ENCODE measurements at regions not wholly inside any gene's neighbourhood (a gene's known extent, or its start where the extent isn't known, plus 50 kb on each side); places are given as distances from the start of the nearest gene placed in this dataset.

DNA sequence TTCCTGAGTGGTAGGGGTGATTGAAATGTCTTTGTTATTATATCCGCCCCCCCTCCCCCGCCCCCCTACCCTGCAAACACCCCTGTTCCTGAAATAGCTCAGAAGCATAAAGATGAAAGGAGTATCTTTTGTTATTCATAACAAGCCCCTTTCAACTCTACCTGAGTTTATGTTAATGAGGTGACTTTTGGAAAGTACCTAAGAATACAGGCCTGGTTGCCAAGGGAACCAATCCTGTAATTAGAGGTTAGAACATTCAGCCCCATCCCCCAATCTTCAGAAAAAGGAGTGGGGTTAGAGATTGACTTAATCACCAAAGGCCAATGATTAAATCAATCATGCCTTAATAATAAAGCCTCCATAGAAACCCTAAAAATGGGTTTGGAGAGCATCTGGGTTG, 979.2 kb upstream of the GJE1 start:
- DNase-seq (ENCODE audit: low spot score), result no peak

DNA sequence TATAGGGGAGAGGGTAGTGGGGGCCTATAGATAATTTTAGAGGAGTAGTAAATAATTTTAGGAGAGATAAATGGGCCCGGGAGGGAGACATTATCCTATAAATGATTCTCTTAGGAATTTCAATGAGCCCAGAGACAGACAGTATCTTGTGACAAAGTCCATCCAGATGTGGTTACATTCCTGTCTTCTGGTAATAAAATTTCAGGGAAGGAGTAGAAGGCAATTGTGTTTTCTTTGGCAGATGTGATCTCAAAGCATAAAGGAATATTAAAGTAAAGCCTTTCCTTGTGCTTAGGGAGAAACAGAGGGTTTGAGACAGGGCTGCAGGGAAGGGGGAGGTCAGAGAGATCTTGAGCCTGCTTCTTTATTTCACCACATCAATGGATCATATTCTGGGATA, 979.8 kb upstream of the GJE1 start:
- DNase-seq (ENCODE audit: low spot score), result no peak

DNA sequence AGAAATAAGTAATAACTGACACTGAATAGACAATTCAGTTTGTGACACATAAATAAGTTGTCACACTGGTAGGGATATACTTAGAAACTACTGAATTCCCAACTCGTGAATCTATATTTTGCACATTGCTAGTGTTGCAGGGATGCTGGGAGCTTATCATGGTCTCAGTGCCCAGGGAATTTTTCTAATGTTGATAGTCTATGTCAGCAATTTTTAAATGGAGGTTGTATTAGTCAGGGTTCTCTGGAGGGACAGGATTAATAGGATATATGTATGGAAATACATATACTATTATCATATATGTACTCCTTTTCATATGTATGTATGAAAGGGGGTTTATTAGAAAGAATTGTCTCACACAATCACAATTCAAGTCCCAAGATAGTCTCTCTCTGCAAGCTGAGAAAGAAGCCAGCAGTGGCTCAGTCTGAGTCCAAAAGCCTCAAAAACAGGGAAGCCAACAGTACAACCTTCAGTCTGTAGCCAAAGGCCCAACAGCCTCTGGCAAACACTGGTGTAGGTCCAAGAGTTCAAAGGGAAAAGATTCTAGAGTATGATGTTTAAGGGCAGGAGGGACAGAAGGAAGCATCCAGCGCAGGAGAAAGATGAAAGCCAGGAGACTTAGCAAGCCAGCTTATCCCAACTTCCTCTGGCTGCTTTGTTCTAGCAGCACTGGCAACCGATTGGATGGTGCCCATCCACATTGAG, 980.9 kb upstream of the GJE1 start:
- no peak for DNase-seq (ENCODE audit: low spot score)

DNA sequence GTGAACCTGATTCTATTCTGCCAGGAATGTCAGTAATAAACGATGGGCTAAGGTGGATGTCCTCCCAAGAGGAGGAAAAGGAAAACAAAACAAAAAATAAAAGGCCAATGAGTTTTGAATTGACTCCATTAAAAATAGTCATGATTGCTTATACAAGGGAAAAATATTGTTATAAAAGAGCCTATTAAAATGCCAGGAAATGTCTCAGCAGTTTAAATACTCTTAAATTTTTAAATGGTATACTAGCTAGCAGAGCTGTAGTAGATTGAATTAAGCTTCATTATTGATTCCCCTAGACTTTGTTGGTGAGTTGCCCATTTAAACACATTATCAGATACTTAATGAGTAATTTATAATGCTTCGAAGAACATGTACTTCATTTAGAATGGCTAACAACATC, 990.9 kb upstream of the GJE1 start:
- DNase-seq (ENCODE audit: low spot score), result no peak

DNA sequence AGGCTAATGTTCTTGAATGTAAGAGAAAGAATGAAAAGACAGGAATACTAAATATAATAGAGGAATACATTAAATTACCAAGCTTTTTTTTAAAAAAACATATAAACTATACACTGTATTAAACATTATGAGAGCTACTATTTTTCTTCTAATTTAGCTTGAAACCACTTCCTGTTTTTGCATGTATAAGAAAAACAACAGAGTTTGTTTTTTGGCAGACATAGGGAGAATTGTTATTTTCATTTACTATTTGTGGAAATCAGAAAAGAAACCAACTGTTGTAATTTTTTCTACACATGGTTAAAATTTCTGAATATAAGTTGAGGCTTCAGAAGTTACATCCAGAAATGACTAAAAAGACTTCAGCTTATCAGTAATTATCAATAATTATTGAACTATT, 991.8 kb upstream of the GJE1 start:
- DNase-seq (ENCODE audit: low spot score), result no peak

DNA sequence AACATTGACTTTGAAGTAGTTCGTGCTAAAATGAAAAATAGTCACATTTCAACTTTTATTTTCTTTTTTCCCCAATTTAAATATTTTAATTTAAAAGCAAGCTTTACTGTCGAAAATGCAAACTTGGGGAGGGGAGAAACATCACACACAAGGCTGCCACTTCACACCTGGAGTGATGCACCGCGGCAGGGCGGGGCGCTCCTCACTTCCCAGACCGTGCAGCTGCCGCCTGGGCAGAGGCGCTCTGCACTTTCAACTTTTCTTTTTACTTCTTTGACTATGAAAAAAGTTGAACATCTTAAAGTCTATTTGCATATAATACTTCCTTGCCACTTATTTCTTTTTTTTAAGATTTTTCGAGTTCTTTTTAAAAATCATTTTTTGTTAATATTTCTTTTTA, 993.3 kb upstream of the GJE1 start:
- DNase-seq (ENCODE audit: low spot score), result no peak

DNA sequence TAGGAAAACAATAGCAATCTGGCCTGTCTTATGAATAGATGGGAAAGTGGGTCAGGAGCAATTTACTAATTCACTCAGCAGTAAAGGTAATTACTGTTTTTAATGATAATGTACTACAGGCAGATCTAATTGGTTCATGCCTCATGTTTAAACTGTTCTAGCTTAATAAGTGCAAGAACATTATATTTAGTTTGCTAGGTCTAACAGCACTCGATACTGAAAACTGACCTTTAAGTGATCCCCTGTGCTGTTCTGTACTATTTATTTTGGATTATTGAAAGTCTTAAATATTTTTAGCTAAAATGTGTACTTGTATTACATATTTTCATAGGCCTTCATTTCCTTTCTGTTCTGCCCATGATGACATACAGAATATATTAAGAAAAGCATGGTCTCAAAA, 998.0 kb upstream of the GJE1 start:
- no peak for DNase-seq (ENCODE audit: low spot score)

DNA sequence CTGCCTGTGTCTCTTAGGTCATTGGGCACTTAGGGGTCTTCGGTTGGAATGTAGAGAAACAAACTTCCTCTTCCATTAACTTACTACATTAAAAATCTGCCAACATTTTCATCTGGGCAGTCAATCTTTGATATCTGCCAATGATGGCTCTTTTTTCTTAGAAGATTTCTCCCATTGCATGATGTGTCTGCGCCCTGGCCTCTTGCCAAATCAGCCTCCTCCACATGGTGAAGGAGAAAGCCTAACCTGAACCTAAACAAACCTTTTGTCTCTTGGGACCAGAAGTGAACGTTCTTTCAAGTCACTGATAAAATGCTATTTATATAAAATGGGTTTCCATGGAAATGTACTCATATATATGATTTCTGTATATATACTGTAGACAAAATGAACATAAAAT, 998.9 kb upstream of the GJE1 start:
- DNase-seq (ENCODE audit: low spot score), result no peak

DNA sequence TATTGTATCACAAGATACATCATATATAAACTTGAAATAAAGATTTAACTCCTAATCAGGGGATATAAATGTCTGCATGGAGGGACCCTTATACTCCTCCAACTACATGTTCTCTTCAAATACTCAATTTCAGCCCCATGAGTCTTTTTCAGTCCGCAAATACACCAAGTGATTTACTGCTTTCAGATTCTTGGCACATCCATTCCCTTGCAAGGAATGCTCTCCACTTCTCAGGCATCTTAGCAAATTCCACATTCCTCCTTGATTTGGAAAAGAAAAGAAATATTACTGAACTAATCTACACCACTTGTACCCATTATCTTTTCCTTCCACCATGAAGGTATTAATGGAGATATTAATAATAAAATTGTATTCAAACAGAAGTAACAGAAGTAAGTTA, 999.4 kb upstream of the GJE1 start:
- no peak for DNase-seq (ENCODE audit: low spot score)

DNA sequence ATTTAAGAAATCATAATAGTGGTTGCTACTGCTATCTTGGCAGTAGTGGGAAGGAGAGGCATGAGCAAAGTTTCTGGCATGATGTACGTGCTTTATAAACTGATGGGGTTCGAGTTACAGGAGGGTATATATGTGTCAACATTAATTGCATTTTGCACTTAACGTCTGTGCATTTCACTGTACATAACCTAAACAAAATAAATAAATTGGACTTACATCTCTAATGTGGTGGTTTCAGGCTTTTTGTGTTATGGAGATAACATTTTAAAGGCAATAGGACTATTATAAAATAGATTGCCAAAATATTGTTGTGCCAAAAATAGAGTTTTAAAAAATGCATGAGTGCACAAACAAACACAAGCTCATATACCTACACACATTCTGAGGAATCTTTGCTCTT, 1001.1 kb upstream of the GJE1 start:
- DNase-seq (ENCODE audit: low spot score), result no peak

DNA sequence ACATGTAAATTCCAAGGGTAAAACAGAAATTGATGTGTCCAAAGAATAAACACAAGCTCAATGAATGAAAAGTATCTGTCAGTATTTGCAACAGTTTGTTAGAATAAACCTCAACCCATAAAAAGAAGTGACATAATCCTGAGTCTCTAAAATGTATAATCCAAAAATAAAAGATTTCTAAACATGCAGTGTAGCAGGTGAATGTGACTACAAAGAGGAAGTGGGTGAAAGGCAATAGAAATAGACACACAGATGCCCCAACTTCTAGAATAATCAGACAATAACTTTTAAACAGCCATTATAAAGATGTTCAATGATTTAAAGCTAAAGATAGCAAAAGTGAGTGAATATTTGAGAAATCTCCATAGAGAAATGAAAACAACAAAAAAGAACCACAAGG, 1009.2 kb upstream of the GJE1 start:
- no peak for DNase-seq (ENCODE audit: low spot score)

DNA sequence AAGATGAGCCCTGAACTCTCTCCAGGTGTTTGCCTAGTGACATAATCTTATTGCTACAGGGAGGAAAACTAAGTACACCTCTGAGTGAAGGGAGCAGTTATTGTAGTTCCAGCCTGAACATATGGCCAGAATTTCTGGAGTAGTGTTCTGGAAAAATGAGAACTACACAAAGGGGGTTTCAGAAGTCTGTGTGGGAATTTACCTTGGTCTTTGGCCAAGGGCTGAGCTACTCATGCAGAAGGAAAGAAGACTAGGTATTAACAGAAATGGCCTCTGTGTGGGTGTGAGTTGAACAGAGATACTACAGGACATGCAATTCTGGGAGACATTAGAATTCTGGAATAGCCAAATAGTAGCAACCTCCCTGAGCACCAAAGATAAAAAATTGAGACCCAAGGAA, 1009.7 kb upstream of the GJE1 start:
- no peak for DNase-seq (ENCODE audit: low spot score)

DNA sequence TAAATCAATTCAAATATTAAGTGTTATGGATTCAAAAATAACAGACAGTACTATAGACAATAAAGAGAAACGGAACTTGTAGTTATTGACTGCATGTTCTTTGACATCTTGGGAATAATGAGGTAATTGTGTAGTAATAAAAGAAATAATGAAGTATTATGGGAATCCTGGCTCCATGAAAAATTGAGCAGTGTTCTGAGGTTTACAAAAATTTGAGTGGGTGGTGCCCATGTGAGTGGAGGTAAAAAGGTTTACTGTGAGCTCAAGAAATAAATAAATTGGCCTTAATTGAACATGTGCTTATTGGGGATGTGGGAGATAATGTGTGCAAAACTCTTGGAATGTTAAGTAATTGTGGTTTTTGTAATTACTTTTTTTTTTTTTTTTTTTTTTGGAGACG, 1013.7 kb upstream of the GJE1 start:
- no peak for DNase-seq (ENCODE audit: low spot score)

DNA sequence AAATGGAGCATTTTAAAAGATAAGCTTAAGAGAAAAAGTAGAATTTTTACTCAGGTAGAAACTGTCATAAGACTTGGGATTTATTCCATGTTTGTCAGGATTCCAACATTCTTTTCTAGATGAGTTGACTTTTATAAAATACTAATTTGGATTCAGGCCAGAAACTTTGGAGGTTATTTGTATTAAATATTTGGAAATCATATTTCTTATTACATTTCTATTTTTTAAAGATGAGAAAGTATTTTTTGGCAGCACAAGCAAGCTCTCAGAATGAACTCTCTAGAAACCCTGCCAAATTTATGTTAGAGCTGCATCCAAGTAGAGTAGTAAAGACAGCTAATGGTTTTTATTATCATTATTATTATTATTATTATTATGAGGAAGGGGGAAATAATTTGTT, 1014.9 kb upstream of the GJE1 start:
- DNase-seq (ENCODE audit: low spot score), result no peak

DNA sequence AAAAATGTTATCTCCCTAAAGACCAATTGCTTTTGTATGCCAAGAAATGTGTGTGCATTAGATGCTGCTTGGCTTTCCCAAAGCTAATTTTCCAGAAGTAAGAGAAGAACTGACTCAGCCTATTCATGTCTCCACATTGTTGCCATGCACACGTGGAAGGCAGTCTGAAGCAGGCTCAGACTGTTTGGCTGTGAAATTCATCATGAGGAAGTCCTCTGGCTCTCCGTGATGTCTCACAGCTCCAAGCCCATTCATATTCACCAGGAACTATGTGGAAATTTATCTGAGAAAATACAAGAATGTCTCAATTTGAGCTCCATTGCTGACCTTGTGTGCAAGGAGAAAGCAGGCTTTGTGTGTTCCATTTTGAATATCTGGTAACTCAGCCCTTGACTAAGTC, 1022.2 kb upstream of the GJE1 start:
- no peak for DNase-seq (ENCODE audit: low spot score)

DNA sequence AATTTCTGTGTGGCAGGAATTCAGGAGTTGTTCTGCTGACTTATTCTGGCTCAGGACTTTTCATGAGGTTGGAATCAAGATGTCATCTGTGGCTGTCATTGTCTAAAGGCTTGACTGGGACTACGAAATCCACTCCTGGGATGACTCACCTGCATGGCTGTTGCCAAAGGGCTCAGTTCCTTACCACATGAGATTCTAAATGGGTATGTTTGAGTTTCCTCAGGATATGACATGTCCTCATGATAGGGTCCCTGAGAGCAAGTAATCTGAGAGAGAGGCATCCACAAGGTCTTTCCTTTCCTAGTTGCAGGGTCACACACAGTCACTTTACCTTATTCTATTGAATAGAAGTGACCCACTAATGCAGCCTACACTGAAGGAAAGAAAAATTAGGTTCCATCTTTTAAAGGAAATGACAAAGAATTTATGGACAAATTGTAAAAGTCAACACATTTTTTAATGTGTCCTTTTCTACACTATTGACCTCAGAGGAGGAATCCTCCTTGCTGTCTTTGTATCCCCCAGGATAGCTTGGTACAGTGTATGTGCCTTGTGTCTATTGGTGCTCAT, 1025.0 kb upstream of the GJE1 start:
- no peak for DNase-seq (ENCODE audit: low spot score)

DNA sequence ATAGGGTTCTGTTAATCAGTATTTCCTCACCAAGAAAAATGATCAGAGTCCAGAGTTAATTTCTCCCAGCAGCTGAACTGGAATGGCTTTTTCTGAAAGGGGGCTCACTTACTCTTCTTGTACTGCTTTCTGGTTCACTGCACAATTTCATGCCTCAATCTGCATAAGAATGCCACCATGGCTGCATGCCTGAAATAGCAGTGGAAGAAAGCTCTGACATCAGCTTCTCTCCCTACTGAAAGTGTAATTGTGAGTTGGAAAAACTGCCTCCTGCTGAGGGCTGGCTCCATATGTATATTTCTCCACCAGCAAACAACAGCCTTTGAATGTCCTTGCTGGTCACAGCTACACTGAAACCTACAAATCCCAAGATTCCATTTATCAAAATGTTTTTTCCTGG, 1027.2 kb upstream of the GJE1 start:
- no peak for DNase-seq (ENCODE audit: low spot score)

DNA sequence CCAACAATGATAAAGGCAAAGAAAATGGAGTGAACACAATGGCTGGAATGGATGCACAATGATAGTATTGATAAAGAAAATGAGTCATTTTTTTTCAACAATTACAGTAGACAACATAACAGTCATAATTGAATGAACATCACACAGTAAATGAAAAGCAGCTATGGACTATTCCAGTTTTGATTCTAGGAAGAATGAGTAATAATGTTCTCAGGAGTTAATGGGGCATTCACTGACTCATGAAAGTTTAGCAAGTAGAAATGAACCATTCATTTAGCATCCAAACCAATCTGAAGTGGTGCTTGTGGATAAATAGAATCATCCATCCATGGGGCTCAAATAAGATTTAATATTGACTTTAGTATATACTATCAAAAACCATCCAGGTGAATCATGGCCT, 1029.5 kb upstream of the GJE1 start:
- DNase-seq (ENCODE audit: low spot score), result no peak

DNA sequence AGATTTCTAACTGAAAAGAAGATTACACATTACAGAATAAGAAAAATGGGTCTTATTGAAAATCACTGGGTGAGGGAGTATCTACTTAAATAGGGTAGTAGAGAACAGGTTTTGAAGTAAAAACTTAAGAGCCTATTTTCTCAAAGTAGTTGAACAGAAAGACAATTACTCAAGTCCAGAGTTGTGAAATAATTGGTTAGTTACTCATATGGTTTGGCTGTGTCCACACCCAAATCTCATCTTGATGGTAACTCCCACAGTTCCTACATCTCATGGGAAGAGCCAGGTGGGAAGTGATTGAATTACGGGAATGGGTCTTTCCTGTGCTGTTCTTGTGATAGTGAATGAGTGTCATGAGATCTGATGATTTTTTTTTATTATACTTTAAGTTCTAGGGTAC, 1035.3 kb upstream of the GJE1 start:
- no peak for DNase-seq (ENCODE audit: low spot score)

DNA sequence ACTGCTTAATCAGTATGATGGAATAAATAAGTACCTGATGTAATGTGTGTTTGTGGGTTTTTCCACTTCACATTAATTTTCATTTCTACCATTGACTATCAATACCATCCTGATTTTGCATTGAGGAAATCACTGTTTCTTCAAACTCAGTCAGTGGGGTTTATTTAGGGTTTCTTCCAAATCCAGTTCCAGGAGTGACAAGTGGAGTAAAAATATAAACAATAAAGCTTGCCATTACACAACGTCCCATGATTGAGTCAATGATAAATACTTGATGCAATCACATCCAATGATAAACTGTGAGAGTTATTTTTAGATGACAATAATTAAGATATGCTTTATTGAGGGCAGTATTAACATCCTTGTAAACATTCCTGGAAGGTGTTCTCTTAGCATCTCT, 1037.4 kb upstream of the GJE1 start:
- DNase-seq (ENCODE audit: low spot score), result no peak

DNA sequence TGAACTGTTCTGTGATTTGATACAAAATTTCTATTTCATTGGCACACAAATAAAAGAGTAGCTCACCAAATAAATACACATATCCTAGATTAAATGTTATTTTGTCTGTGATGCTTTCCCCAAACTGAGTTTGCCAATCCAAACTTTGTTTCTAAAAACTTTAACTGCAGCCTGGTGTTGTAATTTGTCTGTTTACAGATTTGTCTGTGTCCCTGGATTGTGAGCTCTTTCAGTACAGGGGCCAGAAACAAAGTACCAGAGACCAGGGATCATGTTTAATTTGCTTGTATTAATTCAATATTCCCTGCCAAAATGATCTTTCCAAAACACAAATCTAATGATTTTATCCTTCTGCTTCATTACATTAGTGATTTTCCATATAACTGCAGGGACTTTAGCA, 1044.6 kb upstream of the GJE1 start:
- DNase-seq (ENCODE audit: low spot score), result no peak

DNA sequence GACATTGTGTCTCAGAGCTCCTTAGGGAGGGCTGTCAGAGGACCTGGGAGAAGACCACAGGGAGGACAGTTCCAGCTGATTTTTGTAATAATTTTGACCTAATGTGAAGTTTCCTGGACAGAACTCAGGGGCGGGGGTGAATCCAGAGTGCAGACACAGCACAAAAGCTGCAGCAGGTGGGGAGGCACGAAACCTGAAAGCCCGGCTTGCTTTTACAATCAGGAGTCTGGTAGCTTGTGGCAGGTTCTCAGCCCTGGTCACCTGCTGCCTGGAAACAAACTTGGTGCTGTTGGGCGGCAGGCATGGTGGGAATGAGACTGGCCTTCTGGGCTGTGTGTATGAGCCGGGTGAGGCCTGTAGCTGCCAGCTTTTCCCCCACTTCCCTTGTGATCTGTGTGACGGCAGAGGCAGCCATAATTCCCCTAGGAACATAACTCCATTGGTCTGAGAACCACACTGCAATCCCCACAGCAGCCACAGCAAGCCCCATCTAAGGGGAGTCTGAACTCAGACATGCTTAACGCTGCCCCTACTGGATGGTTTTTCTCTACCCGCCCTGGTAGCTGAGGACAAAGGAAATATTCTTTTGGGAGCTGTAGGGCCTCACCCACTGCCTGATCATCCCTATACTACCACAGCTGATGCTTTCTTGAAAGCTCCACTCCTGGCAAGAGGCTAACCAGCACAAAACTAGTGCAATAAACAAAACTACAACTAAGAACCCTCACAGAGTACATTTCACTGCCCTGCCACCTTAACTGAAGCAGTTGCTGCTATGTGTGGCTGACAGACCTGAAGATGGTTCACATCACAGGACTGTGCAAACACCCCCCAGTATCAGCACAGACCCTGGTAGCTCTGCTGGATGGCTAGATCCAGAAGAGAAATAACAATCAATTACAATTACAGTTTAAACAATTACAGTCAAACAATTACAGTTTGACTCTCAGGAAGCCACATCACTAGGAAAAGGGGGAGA, 1055.1 kb upstream of the GJE1 start:
- no peak for DNase-seq (ENCODE audit: low spot score)

DNA sequence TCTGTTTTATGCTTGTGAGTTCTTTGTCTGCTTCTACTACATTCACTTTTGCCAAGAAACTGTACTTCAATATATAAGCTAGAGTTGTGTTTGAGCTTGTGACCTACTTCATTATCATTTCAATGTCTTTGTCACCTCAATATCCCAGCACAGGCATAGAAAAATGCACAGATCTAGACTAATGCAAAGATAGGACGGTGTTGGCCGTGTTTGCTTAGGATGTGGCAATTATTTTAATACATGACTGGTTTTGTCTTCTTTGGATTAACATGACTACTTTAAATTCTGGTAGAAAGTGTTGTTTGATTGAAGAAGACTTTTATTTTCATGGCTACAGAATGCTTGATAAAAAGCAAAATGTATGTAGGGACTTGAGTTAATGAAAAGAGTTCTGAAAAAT, 1075.0 kb upstream of the GJE1 start:
- no peak for DNase-seq (ENCODE audit: low spot score)

Measured in hematopoietic multipotent progenitor cell treated with erythropoietin and hydrocortisone succinate and interleukin-3 and kit ligand, for 17 days (in vitro differentiated cells).